ENCODE measurements at regions not wholly inside any gene's neighbourhood (a gene's known extent, or its start where the extent isn't known, plus 50 kb on each side); places are given as distances from the start of the nearest gene placed in this dataset.
"Not testable (repeated sequence)": the region's sequence is repeated elsewhere in the genome, so short reads cannot be mapped to it uniquely, and the experiment has no call there.

GRCh38 chr7:56811516-56812070, 320.6 kb downstream of the ZNF479 start:
- H3K36me3 ChIP-seq; intact Hi-C loops (cut with DNase I); ATAC-seq; H3K27me3 ChIP-seq; H3K9me3 ChIP-seq; H3K4me1 ChIP-seq; H3K27ac ChIP-seq; H3K4me3 ChIP-seq: not testable (repeated sequence)
- peak; percentile 47 for DNase-seq

- intact Hi-C loops (cut with DNase I): no loop called here
- ATAC-seq: no peak
- no peak overlapping the region for H3K4me3 ChIP-seq
- no peaks in the 10 kb centered on the region for H3K9me3 ChIP-seq
- no peak overlapping the region for H3K27ac ChIP-seq
- no peaks in the 10 kb centered on the region for H3K36me3 ChIP-seq
- TF ChIP-seq, protein P1, sequence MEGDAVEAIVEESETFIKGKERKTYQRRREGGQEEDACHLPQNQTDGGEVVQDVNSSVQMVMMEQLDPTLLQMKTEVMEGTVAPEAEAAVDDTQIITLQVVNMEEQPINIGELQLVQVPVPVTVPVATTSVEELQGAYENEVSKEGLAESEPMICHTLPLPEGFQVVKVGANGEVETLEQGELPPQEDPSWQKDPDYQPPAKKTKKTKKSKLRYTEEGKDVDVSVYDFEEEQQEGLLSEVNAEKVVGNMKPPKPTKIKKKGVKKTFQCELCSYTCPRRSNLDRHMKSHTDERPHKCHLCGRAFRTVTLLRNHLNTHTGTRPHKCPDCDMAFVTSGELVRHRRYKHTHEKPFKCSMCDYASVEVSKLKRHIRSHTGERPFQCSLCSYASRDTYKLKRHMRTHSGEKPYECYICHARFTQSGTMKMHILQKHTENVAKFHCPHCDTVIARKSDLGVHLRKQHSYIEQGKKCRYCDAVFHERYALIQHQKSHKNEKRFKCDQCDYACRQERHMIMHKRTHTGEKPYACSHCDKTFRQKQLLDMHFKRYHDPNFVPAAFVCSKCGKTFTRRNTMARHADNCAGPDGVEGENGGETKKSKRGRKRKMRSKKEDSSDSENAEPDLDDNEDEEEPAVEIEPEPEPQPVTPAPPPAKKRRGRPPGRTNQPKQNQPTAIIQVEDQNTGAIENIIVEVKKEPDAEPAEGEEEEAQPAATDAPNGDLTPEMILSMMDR (IDR thresholded peaks at IDR 0.05): no peak
- DNase-seq: no peak
- H3K27me3 ChIP-seq: no peaks in the 10 kb centered on the region
- H3K4me1 ChIP-seq: no peaks in the 10 kb centered on the region
Observed at GRCh38 chr7:56811081-56811480, 321.2 kb downstream of the ZNF479 start.

GRCh38 chr7:56810466-56810865, 321.8 kb downstream of the ZNF479 start:
- intact Hi-C loops (cut with DNase I): no loop called here
- TF ChIP-seq, protein P1 (IDR thresholded peaks at IDR 0.05): no peak
- no peaks in the 10 kb centered on the region for H3K36me3 ChIP-seq
- ATAC-seq: no peak
- no peaks in the 10 kb centered on the region for H3K4me1 ChIP-seq
- H3K27ac ChIP-seq: no peak overlapping the region
- H3K27me3 ChIP-seq: no peaks in the 10 kb centered on the region
- no peaks in the 10 kb centered on the region for H3K9me3 ChIP-seq
- DNase-seq: peak; percentile 47
- no peak overlapping the region for H3K4me3 ChIP-seq

DNA sequence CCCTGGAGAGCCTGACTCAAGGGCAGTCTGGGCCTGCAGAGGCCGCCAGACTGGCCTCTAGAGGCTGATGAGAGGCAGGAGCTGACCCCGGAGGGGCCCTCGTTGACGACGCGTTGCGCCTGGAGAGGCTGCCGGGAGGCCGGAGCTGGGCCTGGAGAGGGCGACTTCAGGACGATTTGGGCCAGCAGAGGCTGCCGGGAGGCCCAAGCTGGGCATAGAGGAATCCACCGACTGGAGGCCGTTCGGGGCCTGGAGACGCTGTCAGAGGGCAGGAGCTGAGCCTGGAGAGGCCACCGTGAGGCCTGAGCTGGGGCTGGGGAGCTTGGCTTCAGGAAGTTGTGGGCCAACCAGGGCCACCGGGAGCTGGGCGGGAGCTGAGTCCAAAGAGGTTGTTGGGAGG, 322.5 kb downstream of the ZNF479 start:
- ATAC-seq; H3K36me3 ChIP-seq; H3K4me3 ChIP-seq; intact Hi-C loops (cut with DNase I); H3K27ac ChIP-seq; H3K27me3 ChIP-seq; H3K4me1 ChIP-seq; H3K9me3 ChIP-seq: not testable (repeated sequence)
- peak; percentile 49 for DNase-seq

DNA sequence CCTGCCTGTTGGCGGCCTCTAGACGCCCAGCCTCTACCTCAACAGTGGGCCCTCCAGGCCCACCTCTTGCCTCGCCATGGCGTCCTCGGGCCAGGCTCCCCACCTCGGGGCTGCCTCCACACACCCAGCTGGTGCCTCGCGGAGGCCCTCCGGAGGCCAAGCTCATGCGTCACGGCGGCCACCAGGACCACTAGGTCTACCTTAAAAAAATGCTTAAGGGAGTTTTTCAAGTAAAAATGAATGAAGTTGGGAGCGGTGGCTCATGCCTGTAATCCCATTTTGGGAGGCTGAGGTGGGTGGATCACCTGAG, 327.5 kb downstream of the ZNF479 start:
- peak; percentile 35 for DNase-seq
- H3K36me3 ChIP-seq; H3K27me3 ChIP-seq; ATAC-seq; H3K27ac ChIP-seq; H3K4me3 ChIP-seq; H3K9me3 ChIP-seq; intact Hi-C loops (cut with DNase I); H3K4me1 ChIP-seq: not testable (repeated sequence)

- H3K27ac ChIP-seq; intact Hi-C loops (cut with DNase I); H3K9me3 ChIP-seq; H3K27me3 ChIP-seq; H3K4me1 ChIP-seq; H3K36me3 ChIP-seq; H3K4me3 ChIP-seq; ATAC-seq: not testable (repeated sequence)
- DNase-seq: peak; percentile 46
Observed at GRCh38 chr7:56803965-56804754, 328.1 kb downstream of the ZNF479 start.

DNA sequence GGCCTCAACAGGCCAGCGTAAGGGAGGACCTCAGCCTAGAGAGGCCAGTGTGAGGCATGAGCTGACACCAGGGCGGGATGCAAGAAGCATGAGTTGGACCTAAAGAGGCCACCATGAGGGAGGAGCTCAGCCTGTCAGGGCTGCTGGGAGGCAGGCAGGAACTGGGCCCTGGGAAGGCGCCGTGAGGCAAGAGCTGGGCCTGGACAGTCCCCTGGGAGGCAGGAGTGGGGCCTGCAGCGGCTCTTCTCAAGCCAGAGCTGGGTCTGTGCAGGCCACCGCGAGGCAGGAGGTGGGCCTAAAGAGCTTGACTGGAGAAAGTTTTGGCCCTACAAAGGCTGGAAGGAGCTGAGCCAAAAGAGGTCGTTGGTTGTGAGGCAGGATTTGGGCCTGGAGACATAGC, 328.9 kb downstream of the ZNF479 start:
- peak; percentile 14 for ATAC-seq
- intact Hi-C loops (cut with DNase I); H3K4me1 ChIP-seq; H3K36me3 ChIP-seq; H3K27me3 ChIP-seq; H3K9me3 ChIP-seq; H3K27ac ChIP-seq; H3K4me3 ChIP-seq: not testable (repeated sequence)
- DNase-seq: peak; percentile 45

DNA sequence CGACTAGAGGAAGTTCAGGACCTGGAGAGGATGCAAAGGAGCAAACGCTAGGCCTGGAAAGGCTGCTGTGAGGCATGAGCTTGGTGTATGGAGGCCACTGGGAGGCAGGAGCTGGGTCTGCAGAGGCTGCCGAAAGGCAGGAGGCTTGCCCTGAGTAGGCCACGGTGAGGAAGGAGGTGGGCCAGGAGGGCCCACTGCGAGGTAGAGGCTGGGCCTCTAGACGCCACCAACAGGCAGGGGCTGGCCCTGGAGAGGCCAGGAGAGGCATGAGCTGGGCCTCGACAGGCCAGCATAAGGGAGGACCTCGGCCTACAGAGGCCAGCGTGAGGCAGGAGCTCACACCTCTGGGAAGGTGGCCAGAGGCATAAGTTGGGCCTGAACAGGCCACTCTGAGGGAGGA, 330.0 kb downstream of the ZNF479 start:
- H3K36me3 ChIP-seq; H3K4me3 ChIP-seq; H3K4me1 ChIP-seq; intact Hi-C loops (cut with DNase I); H3K9me3 ChIP-seq; H3K27ac ChIP-seq; H3K27me3 ChIP-seq: not testable (repeated sequence)
- DNase-seq (peak; percentile 23), ATAC-seq (peak; percentile 45)

DNA sequence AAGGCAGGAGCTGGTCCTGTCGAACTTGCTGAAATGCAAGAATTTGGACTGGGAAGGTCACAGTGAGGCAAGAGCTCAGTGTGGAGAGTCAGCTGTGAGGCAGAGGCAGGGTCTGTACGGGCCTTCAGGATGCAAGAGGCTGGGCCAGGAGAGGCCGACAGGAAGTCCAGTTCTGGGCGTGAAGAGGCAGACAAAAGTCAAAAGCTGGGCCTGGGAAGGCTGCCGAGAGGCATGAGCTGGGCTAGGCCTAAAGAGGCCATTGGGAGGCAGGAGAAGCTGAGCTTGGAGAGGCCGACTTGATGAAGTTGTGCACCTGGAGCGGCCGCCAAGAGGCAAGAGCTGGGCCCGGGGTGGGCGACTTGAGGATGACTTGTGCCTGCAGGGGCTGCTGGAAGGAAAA, 330.5 kb downstream of the ZNF479 start:
- H3K27me3 ChIP-seq; H3K27ac ChIP-seq; H3K4me1 ChIP-seq; H3K36me3 ChIP-seq; intact Hi-C loops (cut with DNase I); H3K9me3 ChIP-seq; H3K4me3 ChIP-seq: not testable (repeated sequence)
- DNase-seq (peak; percentile 37), ATAC-seq (peak; percentile 20)

DNA sequence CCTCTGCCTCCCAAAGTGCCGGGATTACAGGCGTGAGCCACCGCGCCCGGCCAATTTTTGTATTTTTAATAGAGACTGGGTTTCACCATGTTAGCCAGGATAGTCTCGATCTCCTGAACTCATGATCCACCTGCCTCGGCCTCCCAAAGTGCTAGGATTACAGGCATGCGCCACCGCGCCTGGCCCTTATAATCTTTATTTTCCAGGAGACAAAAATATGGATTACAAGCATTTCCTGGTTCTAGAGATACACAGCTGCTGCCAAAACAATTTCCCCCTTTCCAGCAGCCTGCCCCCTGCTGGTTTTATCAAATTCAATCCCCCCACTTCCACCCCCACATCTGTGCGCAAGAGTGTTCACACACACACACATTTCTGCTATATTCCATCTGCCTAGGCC, 333.4 kb downstream of the ZNF479 start:
- H3K27me3 ChIP-seq; H3K4me3 ChIP-seq; H3K9me3 ChIP-seq; H3K27ac ChIP-seq; intact Hi-C loops (cut with DNase I); ATAC-seq; H3K36me3 ChIP-seq; H3K4me1 ChIP-seq: not testable (repeated sequence)
- DNase-seq: peak; percentile 12

- DNase-seq; H3K27me3 ChIP-seq; H3K4me3 ChIP-seq; intact Hi-C loops (cut with DNase I); H3K9me3 ChIP-seq; H3K4me1 ChIP-seq; H3K27ac ChIP-seq; H3K36me3 ChIP-seq: not testable (repeated sequence)
- peak; percentile 17 for ATAC-seq
Observed at GRCh38 chr7:56787474-56787873, 344.8 kb downstream of the ZNF479 start.
